ENCODE measurements at regions not wholly inside any gene's neighbourhood (a gene's known extent, or its start where the extent isn't known, plus 50 kb on each side); places are given as distances from the start of the nearest gene placed in this dataset.

GRCh38 chr9:115746496-115746895, 407.1 kb upstream of the PAPPA start:
- no peak overlapping the region for H2AFZ ChIP-seq (ENCODE audit: low read length)
- no peaks in the 10 kb centered on the region for H3K9me3 ChIP-seq (ENCODE audit: control insufficient read depth, low read depth, low read length)
- DNase-seq = no peak
- H3T11ph ChIP-seq (ENCODE audit: low read length) = no peak overlapping the region
- H3K27me3 ChIP-seq (ENCODE audit: insufficient read depth, low read length) = no peaks in the 10 kb centered on the region
- H3K18ac ChIP-seq (ENCODE audit: insufficient read length, low read depth, low read length) = no peak overlapping the region
- no peak overlapping the region for H3K4me2 ChIP-seq (ENCODE audit: insufficient read depth, insufficient read length, low read length)
- H2BK5ac ChIP-seq (ENCODE audit: insufficient read length, low read length) = no peak overlapping the region
- no peak overlapping the region for H3K14ac ChIP-seq (ENCODE audit: insufficient read depth, low read length)
- no peak overlapping the region for H2BK20ac ChIP-seq (ENCODE audit: low read depth, low read length, poor library complexity, severe bottlenecking)
- H4K5ac ChIP-seq (ENCODE audit: insufficient read length, low read depth, low read length) = no peak overlapping the region
- H3K79me2 ChIP-seq (ENCODE audit: insufficient read depth, low read length) = no peaks in the 10 kb centered on the region
- no peaks in the 10 kb centered on the region for H3K79me1 ChIP-seq (ENCODE audit: insufficient read depth, low read depth, low read length, poor library complexity, severe bottlenecking)
- Mint-ChIP-seq H3K4me1 (no peaks in the 10 kb centered on the region), H3K36me3 (ENCODE audit: insufficient read depth in 1 of 3, low read depth in 3 of 3) (no peaks in the 10 kb centered on the region), H3K27ac (no peak overlapping the region), H3K9me3 (no peaks in the 10 kb centered on the region), H3K4me3 (no peak overlapping the region), H3K27me3 (ENCODE audit: low read depth) (no peaks in the 10 kb centered on the region)
- no peak overlapping the region for H4K91ac ChIP-seq (ENCODE audit: insufficient read length, low read depth, low read length)
- no CpG with 5 or more reads among the region's 6 CpGs for WGBS (ENCODE audit: extremely low coverage, insufficient read length, low lambda C conversion rate)
- no peak overlapping the region for H3K9ac ChIP-seq (ENCODE audit: extremely low read depth, insufficient read length, low read length)
- H3K27ac ChIP-seq (ENCODE audit: insufficient read length, low read depth, low read length) = no peak overlapping the region
- no peaks in the 10 kb centered on the region for H3K4me1 ChIP-seq (ENCODE audit: insufficient read depth, low read length)
- no peaks in the 10 kb centered on the region for H4K20me1 ChIP-seq (ENCODE audit: control insufficient read depth, insufficient read depth, insufficient read length)
- H4K8ac ChIP-seq (replicated peaks; ENCODE audit: insufficient read length, low read depth, low read length) = no peak overlapping the region
- H2BK120ac ChIP-seq (ENCODE audit: low read depth, low read length, poor library complexity, severe bottlenecking) = no peak overlapping the region
- no peak overlapping the region for H3K23ac ChIP-seq (ENCODE audit: insufficient read length, low read depth, low read length)
- no peak overlapping the region for H2BK15ac ChIP-seq (ENCODE audit: low read depth, low read length)
- H3K23me2 ChIP-seq (ENCODE audit: insufficient read length, low read depth, low read length, poor library complexity, severe bottlenecking) = no peaks in the 10 kb centered on the region
- no peak overlapping the region for H2AK5ac ChIP-seq (ENCODE audit: insufficient read length, low read length)
- H3K56ac ChIP-seq (ENCODE audit: insufficient read length, low read depth, low read length) = no peak overlapping the region
- TF ChIP-seq CTCF (conservative IDR thresholded peaks at IDR 0.05) = no peak
- H3K4ac ChIP-seq (ENCODE audit: low read depth, low read length) = no peak overlapping the region
- H2BK12ac ChIP-seq (ENCODE audit: insufficient read length, low read depth, low read length) = no peak overlapping the region
